ENCODE measurements at regions not wholly inside any gene's neighbourhood (a gene's known extent, or its start where the extent isn't known, plus 50 kb on each side); places are given as distances from the start of the nearest gene placed in this dataset.
A peak's percentile ranks its signal among the peaks of the same experiment; 100 is the strongest.
"Not testable (repeated sequence)": the region's sequence is repeated elsewhere in the genome, so short reads cannot be mapped to it uniquely, and the experiment has no call there.

- H3K4me3 ChIP-seq (ENCODE audit: low read depth in 1 of 2, low read length in 2 of 2); H3K36me3 ChIP-seq (ENCODE audit: control insufficient read depth in 1 of 2, insufficient read depth in 2 of 2, low read length in 2 of 2); H3K9ac ChIP-seq (ENCODE audit: low read depth in 1 of 2, low read length in 2 of 2); H3K4me1 ChIP-seq (ENCODE audit: control insufficient read depth in 1 of 2, insufficient read depth in 2 of 2, low read length in 2 of 2); H3K27ac ChIP-seq (ENCODE audit: low read depth, low read length); H3K27me3 ChIP-seq (ENCODE audit: control insufficient read depth in 1 of 2, insufficient read depth in 2 of 2, low read length in 2 of 2); H3K9me3 ChIP-seq (ENCODE audit: control insufficient read depth in 1 of 2, low read length in 2 of 2): not testable (repeated sequence)
Measured at GRCh38 chr9:96054248-96054647, 178.8 kb downstream of the ERCC6L2 start.

- Histone ChIP-seq H3K36me3 (ENCODE audit: control insufficient read depth in 1 of 2, insufficient read depth in 2 of 2, low read length in 2 of 2) (no peaks in the 10 kb centered on the region), H3K9me3 (ENCODE audit: control insufficient read depth in 1 of 2, low read length in 2 of 2) (no peaks in the 10 kb centered on the region), H3K4me1 (ENCODE audit: control insufficient read depth in 1 of 2, insufficient read depth in 2 of 2, low read length in 2 of 2) (no peaks in the 10 kb centered on the region), H3K27me3 (ENCODE audit: control insufficient read depth in 1 of 2, insufficient read depth in 2 of 2, low read length in 2 of 2) (no peaks in the 10 kb centered on the region), H3K4me3 (ENCODE audit: low read depth in 1 of 2, low read length in 2 of 2) (no peak overlapping the region), H3K27ac (ENCODE audit: low read depth, low read length) (no peak overlapping the region), H3K9ac (ENCODE audit: low read depth in 1 of 2, low read length in 2 of 2) (no peak overlapping the region)
Measured at GRCh38 chr9:96052686-96053085, 177.2 kb downstream of the ERCC6L2 start.

DNA sequence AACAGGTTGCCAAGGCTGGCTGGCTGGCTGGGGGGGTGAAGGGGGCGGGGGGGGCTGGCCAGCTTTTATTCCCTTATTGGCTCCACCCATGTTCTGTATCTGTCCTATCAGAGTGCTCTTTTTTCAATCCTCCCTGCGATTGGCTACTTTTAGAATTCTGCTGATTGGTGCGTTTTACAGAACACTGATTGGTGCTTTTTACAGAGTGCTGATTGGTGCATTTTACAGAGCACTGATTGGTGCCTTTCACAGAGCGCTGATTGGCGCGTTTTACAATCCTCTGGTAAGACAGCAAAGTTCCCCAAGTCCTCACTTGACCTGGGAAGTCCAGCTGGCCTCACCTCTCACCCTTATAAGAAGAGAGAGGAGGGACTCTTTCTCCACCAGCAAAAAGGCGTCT, 175.9 kb downstream of the ERCC6L2 start:
- Histone ChIP-seq H3K36me3 (ENCODE audit: control insufficient read depth in 1 of 2, insufficient read depth in 2 of 2, low read length in 2 of 2) (no peaks in the 10 kb centered on the region), H3K27ac (ENCODE audit: low read depth, low read length) (no peak overlapping the region), H3K9ac (ENCODE audit: low read depth in 1 of 2, low read length in 2 of 2) (no peak overlapping the region), H3K4me1 (ENCODE audit: control insufficient read depth in 1 of 2, insufficient read depth in 2 of 2, low read length in 2 of 2) (no peaks in the 10 kb centered on the region), H3K9me3 (ENCODE audit: control insufficient read depth in 1 of 2, low read length in 2 of 2) (no peaks in the 10 kb centered on the region), H3K27me3 (ENCODE audit: control insufficient read depth in 1 of 2, insufficient read depth in 2 of 2, low read length in 2 of 2) (no peaks in the 10 kb centered on the region), H3K4me3 (ENCODE audit: low read depth in 1 of 2, low read length in 2 of 2) (no peak overlapping the region)

DNA sequence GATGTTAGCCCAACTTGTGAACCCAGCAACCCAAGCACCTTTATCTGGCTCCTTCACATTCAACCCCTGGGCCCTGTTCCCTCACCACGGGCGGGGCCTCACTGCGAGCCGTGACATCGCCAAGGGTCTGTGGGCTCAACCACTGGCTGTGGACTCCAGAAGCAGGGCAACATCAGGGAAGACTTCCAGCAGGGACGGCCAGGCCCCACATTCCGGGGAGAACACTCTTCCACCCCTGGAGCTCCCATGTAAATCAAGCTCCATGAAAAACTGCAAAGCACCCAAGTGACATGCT, 175.3 kb downstream of the ERCC6L2 start:
- no peak overlapping the region for H3K4me3 ChIP-seq (ENCODE audit: low read depth in 1 of 2, low read length in 2 of 2)
- H3K27me3 ChIP-seq (ENCODE audit: control insufficient read depth in 1 of 2, insufficient read depth in 2 of 2, low read length in 2 of 2): no peaks in the 10 kb centered on the region
- no peaks in the 10 kb centered on the region for H3K4me1 ChIP-seq (ENCODE audit: control insufficient read depth in 1 of 2, insufficient read depth in 2 of 2, low read length in 2 of 2)
- H3K36me3 ChIP-seq (ENCODE audit: control insufficient read depth in 1 of 2, insufficient read depth in 2 of 2, low read length in 2 of 2): no peaks in the 10 kb centered on the region
- no peak overlapping the region for H3K9ac ChIP-seq (ENCODE audit: low read depth in 1 of 2, low read length in 2 of 2)
- H3K9me3 ChIP-seq (ENCODE audit: control insufficient read depth in 1 of 2, low read length in 2 of 2): no peaks in the 10 kb centered on the region
- H3K27ac ChIP-seq (ENCODE audit: low read depth, low read length): no peak overlapping the region

DNA sequence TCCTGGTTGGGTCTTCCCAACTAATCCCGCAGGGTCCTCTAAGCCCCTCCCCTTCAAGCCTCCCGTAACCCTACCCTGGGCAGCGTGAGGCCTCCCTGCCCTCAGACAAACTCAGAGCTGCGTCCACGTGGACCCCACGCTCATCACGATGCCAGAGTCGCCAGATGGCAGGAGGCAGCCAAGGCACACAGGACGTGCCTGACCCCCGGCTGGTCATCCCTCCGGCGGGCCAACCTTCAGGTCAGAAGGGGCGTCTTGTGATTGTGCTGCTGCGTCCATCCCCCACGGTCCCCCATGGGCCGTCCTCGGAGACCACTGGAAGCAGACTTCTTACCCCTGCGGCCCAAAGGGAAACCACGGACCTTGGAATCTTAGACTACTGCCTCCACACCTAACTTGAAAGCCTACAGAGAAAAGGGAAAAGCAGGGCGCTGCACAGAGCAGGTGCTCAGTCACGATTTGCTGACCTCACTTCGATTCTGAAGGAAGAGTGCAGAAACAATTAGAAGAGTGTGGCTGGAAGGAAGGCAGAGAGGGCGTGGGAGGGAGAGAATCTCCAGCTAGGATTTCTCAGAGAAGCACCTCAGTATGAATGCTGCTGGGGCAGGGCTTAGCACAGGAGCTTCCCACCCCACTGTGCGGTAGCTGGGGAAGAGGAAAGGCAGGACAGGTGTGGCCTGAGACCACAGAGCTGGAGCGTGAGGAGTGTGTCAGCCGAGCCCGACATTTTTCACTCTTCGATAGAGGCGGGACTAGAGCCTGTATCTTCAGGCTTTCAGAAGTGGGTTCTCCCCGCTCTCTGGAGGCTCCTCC, 174.8 kb downstream of the ERCC6L2 start:
- Histone ChIP-seq H3K36me3 (ENCODE audit: control insufficient read depth in 1 of 2, insufficient read depth in 2 of 2, low read length in 2 of 2) (no peaks in the 10 kb centered on the region), H3K27me3 (ENCODE audit: control insufficient read depth in 1 of 2, insufficient read depth in 2 of 2, low read length in 2 of 2) (no peaks in the 10 kb centered on the region), H3K4me3 (ENCODE audit: low read depth in 1 of 2, low read length in 2 of 2) (no peak overlapping the region), H3K27ac (ENCODE audit: low read depth, low read length) (no peak overlapping the region), H3K4me1 (ENCODE audit: control insufficient read depth in 1 of 2, insufficient read depth in 2 of 2, low read length in 2 of 2) (no peaks in the 10 kb centered on the region), H3K9ac (ENCODE audit: low read depth in 1 of 2, low read length in 2 of 2) (no peak overlapping the region), H3K9me3 (ENCODE audit: control insufficient read depth in 1 of 2, low read length in 2 of 2) (no peaks in the 10 kb centered on the region)

DNA sequence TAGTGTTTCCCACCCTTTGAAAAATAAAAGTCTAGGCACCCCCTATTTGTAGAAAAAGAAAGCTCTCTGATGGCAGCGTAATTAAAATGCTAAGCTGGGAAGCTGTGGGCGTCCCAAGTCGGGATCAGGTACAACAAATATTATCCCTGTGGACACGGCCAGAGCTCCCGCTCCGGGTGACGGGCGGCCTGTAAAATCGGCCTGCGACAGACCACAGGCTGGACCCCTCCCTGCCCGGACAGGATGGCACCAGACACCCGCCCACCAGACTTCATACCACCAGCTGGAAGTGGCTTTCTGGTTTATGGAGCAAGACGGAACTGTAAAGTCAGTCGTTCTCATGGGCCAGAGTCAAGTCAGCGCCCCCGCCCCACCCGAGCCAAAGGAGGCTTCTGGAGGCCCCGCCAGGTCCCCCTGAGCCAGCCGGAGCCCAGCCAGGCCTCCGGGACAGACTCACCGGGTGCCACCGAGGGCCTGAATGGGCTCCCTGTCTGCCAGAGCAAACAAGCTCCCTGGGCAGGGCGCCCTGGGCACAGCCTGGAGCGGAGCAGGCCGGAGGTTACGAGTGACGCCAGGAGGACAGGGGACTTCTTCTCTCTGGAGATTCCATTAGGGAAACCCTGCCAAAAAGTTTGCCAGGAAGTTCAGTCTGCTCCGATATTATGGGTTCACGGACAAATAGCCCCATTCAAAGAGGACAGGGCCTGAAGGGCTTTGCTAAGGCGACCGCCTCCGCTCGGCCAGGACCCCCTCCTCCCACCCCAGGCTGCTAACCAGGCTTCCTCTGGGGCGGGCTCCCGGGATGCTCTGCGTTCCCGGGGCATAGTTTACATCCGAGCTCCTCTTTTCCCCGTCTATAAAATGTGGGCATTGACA, 173.7 kb downstream of the ERCC6L2 start:
- Histone ChIP-seq H3K27me3 (ENCODE audit: control insufficient read depth in 1 of 2, insufficient read depth in 2 of 2, low read length in 2 of 2) (no peaks in the 10 kb centered on the region), H3K9ac (ENCODE audit: low read depth in 1 of 2, low read length in 2 of 2) (no peak overlapping the region), H3K27ac (ENCODE audit: low read depth, low read length) (peak overlapping the region; percentile 50), H3K4me1 (ENCODE audit: control insufficient read depth in 1 of 2, insufficient read depth in 2 of 2, low read length in 2 of 2) (no peaks in the 10 kb centered on the region), H3K9me3 (ENCODE audit: control insufficient read depth in 1 of 2, low read length in 2 of 2) (no peaks in the 10 kb centered on the region), H3K36me3 (ENCODE audit: control insufficient read depth in 1 of 2, insufficient read depth in 2 of 2, low read length in 2 of 2) (no peaks in the 10 kb centered on the region), H3K4me3 (ENCODE audit: low read depth in 1 of 2, low read length in 2 of 2) (no peak overlapping the region)

DNA sequence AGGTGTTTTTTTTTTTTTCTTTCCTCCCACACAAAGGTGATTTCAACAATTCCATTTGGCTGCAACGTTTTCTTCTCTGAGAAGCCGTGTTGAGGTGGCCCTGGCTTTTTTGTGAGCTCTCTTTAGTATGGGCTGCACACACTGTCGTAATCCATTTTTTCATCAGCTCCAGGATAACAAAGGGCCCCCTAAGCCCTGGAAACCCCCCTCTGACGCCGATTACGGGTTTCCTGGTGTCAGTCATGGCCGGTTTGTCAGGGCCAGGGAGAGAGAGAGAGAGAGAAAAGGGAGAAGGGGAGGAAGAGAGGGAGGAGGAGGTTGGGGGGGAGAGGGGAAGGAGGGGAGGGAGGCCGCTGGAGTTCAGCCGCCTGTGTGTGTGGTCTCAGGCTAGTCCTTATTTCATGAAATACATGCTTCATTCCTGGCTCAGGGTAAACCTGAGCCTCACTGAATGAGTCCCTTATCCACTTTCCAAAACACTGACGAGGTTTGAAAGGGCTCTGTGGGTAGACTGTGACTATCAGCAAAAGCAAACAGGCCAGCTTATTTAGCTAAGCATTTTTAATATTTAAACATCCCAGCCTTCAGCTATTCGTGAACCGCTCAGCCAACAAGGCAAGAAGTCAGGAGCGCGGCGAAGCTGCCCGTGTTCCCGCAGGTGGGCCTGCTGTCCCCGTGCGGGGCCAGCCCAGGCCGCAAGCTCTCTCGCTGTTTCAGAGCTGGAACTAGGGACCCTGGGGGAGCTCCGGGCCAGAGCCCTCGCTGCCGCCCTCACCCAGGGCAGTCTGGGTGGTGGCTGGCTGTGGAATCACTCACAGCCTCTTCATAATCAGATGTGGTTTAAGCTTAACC, 172.8 kb downstream of the ERCC6L2 start:
- no peaks in the 10 kb centered on the region for H3K27me3 ChIP-seq (ENCODE audit: control insufficient read depth in 1 of 2, insufficient read depth in 2 of 2, low read length in 2 of 2)
- peak overlapping the region; percentile 50 for H3K27ac ChIP-seq (ENCODE audit: low read depth, low read length)
- no peaks in the 10 kb centered on the region for H3K4me1 ChIP-seq (ENCODE audit: control insufficient read depth in 1 of 2, insufficient read depth in 2 of 2, low read length in 2 of 2)
- H3K9ac ChIP-seq (ENCODE audit: low read depth in 1 of 2, low read length in 2 of 2): no peak overlapping the region
- H3K9me3 ChIP-seq (ENCODE audit: control insufficient read depth in 1 of 2, low read length in 2 of 2): no peaks in the 10 kb centered on the region
- H3K36me3 ChIP-seq (ENCODE audit: control insufficient read depth in 1 of 2, insufficient read depth in 2 of 2, low read length in 2 of 2): no peaks in the 10 kb centered on the region
- H3K4me3 ChIP-seq (ENCODE audit: low read depth in 1 of 2, low read length in 2 of 2): no peak overlapping the region

- no peaks in the 10 kb centered on the region for H3K36me3 ChIP-seq (ENCODE audit: control insufficient read depth in 1 of 2, insufficient read depth in 2 of 2, low read length in 2 of 2)
- no peaks in the 10 kb centered on the region for H3K9me3 ChIP-seq (ENCODE audit: control insufficient read depth in 1 of 2, low read length in 2 of 2)
- H3K27ac ChIP-seq (ENCODE audit: low read depth, low read length): no peak overlapping the region
- H3K4me1 ChIP-seq (ENCODE audit: control insufficient read depth in 1 of 2, insufficient read depth in 2 of 2, low read length in 2 of 2): no peaks in the 10 kb centered on the region
- H3K4me3 ChIP-seq (ENCODE audit: low read depth in 1 of 2, low read length in 2 of 2): no peak overlapping the region
- H3K27me3 ChIP-seq (ENCODE audit: control insufficient read depth in 1 of 2, insufficient read depth in 2 of 2, low read length in 2 of 2): no peaks in the 10 kb centered on the region
- no peak overlapping the region for H3K9ac ChIP-seq (ENCODE audit: low read depth in 1 of 2, low read length in 2 of 2)
Measured at GRCh38 chr9:96047741-96048103, 172.2 kb downstream of the ERCC6L2 start.

- H3K27me3 ChIP-seq (ENCODE audit: control insufficient read depth in 1 of 2, insufficient read depth in 2 of 2, low read length in 2 of 2): no peaks in the 10 kb centered on the region
- no peak overlapping the region for H3K4me3 ChIP-seq (ENCODE audit: low read depth in 1 of 2, low read length in 2 of 2)
- H3K27ac ChIP-seq (ENCODE audit: low read depth, low read length): no peak overlapping the region
- no peaks in the 10 kb centered on the region for H3K36me3 ChIP-seq (ENCODE audit: control insufficient read depth in 1 of 2, insufficient read depth in 2 of 2, low read length in 2 of 2)
- no peak overlapping the region for H3K9ac ChIP-seq (ENCODE audit: low read depth in 1 of 2, low read length in 2 of 2)
- no peaks in the 10 kb centered on the region for H3K9me3 ChIP-seq (ENCODE audit: control insufficient read depth in 1 of 2, low read length in 2 of 2)
- H3K4me1 ChIP-seq (ENCODE audit: control insufficient read depth in 1 of 2, insufficient read depth in 2 of 2, low read length in 2 of 2): no peaks in the 10 kb centered on the region
Measured at GRCh38 chr9:96047116-96047639, 171.7 kb downstream of the ERCC6L2 start.

GRCh38 chr9:96045811-96046210, 170.3 kb downstream of the ERCC6L2 start:
- H3K27ac ChIP-seq (ENCODE audit: low read depth, low read length): no peak overlapping the region
- no peaks in the 10 kb centered on the region for H3K36me3 ChIP-seq (ENCODE audit: control insufficient read depth in 1 of 2, insufficient read depth in 2 of 2, low read length in 2 of 2)
- no peak overlapping the region for H3K9ac ChIP-seq (ENCODE audit: low read depth in 1 of 2, low read length in 2 of 2)
- no peaks in the 10 kb centered on the region for H3K9me3 ChIP-seq (ENCODE audit: control insufficient read depth in 1 of 2, low read length in 2 of 2)
- H3K4me3 ChIP-seq (ENCODE audit: low read depth in 1 of 2, low read length in 2 of 2): no peak overlapping the region
- no peaks in the 10 kb centered on the region for H3K27me3 ChIP-seq (ENCODE audit: control insufficient read depth in 1 of 2, insufficient read depth in 2 of 2, low read length in 2 of 2)
- peaks cover 0 to 3% of the 10 kb centered on the region in 2 donors for H3K4me1 ChIP-seq (ENCODE audit: control insufficient read depth in 1 of 2, insufficient read depth in 2 of 2, low read length in 2 of 2)
